ENCODE measurements at regions not wholly inside any gene's neighbourhood (a gene's known extent, or its start where the extent isn't known, plus 50 kb on each side); places are given as distances from the start of the nearest gene placed in this dataset.

GRCh38 chr6:131383421-131384411, 189.3 kb upstream of the ARG1 start:
- TF ChIP-seq CTCF (IDR thresholded peaks at IDR 0.05; ENCODE audit: low read length) (no peak), EZH2 (IDR thresholded peaks at IDR 0.05; ENCODE audit: borderline replicate concordance, low read length) (no peak)

All from OCI-LY1 (cell line).